ENCODE measurements at regions not wholly inside any gene's neighbourhood (a gene's known extent, or its start where the extent isn't known, plus 50 kb on each side); places are given as distances from the start of the nearest gene placed in this dataset.

DNA sequence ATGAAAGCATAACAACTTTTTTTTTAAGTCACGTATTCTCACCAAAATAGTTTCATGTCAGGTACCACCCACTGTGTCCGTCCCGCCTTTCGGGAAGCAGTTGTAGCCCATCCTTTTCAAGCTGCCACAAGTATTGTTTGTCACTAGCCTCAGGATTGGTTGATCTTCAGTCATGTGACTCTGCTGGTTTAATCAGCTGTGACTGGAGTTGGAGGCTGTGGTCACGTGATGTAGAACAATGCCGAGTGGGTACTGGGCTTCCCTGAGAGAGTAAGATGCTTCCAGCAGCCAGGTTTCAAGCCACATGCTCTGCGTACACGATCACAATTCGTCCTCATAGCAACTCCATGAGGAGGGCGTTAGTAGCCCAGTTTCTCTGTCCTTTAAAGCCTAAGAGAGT lies 83.0 kb upstream of the WSCD2 start:
- H3K27me3 ChIP-seq (ENCODE audit: insufficient read depth, low read length): no peaks in the 10 kb centered on the region
- no CpG with 5 or more reads among the region's 10 CpGs for WGBS (ENCODE audit: extremely low coverage, insufficient coverage, insufficient read length)
- H3K27ac ChIP-seq (ENCODE audit: low read depth, low read length): no peak overlapping the region
- no peak overlapping the region for H3K4ac ChIP-seq (ENCODE audit: low read depth, low read length)
- H3K4me3 ChIP-seq (ENCODE audit: low read depth, low read length): no peak overlapping the region
- no peak overlapping the region for H2BK5ac ChIP-seq (ENCODE audit: low read depth, low read length, poor library complexity)
- no peak overlapping the region for H2AFZ ChIP-seq (ENCODE audit: insufficient read depth, low read length, poor library complexity)
- no peak overlapping the region for H4K12ac ChIP-seq (ENCODE audit: low read depth, low read length)
- H2AK5ac ChIP-seq (ENCODE audit: low read length): no peak overlapping the region
- no peak overlapping the region for H4K91ac ChIP-seq (ENCODE audit: low read depth, low read length)
- H2BK12ac ChIP-seq (ENCODE audit: low read length): no peak overlapping the region
- DNase-seq: no peak
- H2BK120ac ChIP-seq (ENCODE audit: insufficient read depth, low read length, poor library complexity): no peak overlapping the region
- H3K23ac ChIP-seq (ENCODE audit: low read length): no peak overlapping the region
- H3K79me1 ChIP-seq (ENCODE audit: low read length): no peaks in the 10 kb centered on the region
- H3K79me2 ChIP-seq (ENCODE audit: control insufficient read depth, insufficient read depth, low read length, poor library complexity): no peaks in the 10 kb centered on the region
- no peak overlapping the region for H3K18ac ChIP-seq (ENCODE audit: low read length)
- no peak overlapping the region for H3K9ac ChIP-seq (ENCODE audit: low read length)
- H3K9me3 ChIP-seq (ENCODE audit: insufficient read depth, low read depth, low read length): no peaks in the 10 kb centered on the region
- no peak overlapping the region for H3K14ac ChIP-seq (ENCODE audit: low read length)
- no peaks in the 10 kb centered on the region for H3K36me3 ChIP-seq (ENCODE audit: control insufficient read depth in 1 of 2, insufficient read depth in 2 of 2, low read length in 2 of 2)
- H4K8ac ChIP-seq (ENCODE audit: low read depth, low read length): no peak overlapping the region
- no peak overlapping the region for H3K4me2 ChIP-seq (ENCODE audit: low read length)
- no peaks in the 10 kb centered on the region for H3K4me1 ChIP-seq (ENCODE audit: control insufficient read depth in 1 of 2, insufficient read depth in 2 of 2, low read length in 2 of 2)

DNA sequence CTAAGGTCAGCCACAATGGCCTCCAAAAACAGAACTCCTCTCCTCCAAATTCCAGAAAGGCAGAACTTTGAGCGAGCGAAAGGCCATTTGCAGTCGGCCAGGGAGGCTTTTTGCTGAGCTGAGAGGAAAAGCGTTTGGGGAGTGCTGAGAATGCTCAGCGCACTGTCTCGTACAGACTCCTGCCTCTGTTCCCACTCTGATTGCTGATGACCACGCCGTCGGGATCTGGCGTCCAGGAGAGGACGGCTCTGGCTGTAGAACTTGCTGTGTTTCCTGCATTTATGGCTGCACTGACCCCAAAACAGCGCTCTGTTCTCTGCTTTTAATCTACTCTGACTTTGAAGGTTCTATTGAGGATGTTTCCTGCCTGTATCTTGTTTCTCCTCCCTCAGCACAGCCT lies 82.4 kb upstream of the WSCD2 start:
- no peak overlapping the region for H3K9ac ChIP-seq (ENCODE audit: low read length)
- H2AFZ ChIP-seq (ENCODE audit: insufficient read depth, low read length, poor library complexity): no peak overlapping the region
- DNase-seq: no peak
- no peak overlapping the region for H2BK120ac ChIP-seq (ENCODE audit: insufficient read depth, low read length, poor library complexity)
- H3K79me1 ChIP-seq (ENCODE audit: low read length): no peaks in the 10 kb centered on the region
- H3K4me1 ChIP-seq (ENCODE audit: control insufficient read depth in 1 of 2, insufficient read depth in 2 of 2, low read length in 2 of 2): no peaks in the 10 kb centered on the region
- H2BK5ac ChIP-seq (ENCODE audit: low read depth, low read length, poor library complexity): no peak overlapping the region
- H4K12ac ChIP-seq (ENCODE audit: low read depth, low read length): no peak overlapping the region
- no peak overlapping the region for H4K91ac ChIP-seq (ENCODE audit: low read depth, low read length)
- no peaks in the 10 kb centered on the region for H3K79me2 ChIP-seq (ENCODE audit: control insufficient read depth, insufficient read depth, low read length, poor library complexity)
- no peak overlapping the region for H3K14ac ChIP-seq (ENCODE audit: low read length)
- no peaks in the 10 kb centered on the region for H3K9me3 ChIP-seq (ENCODE audit: insufficient read depth, low read depth, low read length)
- H3K23ac ChIP-seq (ENCODE audit: low read length): no peak overlapping the region
- no peak overlapping the region for H4K8ac ChIP-seq (ENCODE audit: low read depth, low read length)
- H3K27ac ChIP-seq (ENCODE audit: low read depth, low read length): no peak overlapping the region
- no peak overlapping the region for H3K18ac ChIP-seq (ENCODE audit: low read length)
- no CpG with 5 or more reads among the region's 12 CpGs for WGBS (ENCODE audit: extremely low coverage, insufficient coverage, insufficient read length)
- H2BK12ac ChIP-seq (ENCODE audit: low read length): no peak overlapping the region
- H3K4me3 ChIP-seq (ENCODE audit: low read depth, low read length): no peak overlapping the region
- no peaks in the 10 kb centered on the region for H3K27me3 ChIP-seq (ENCODE audit: insufficient read depth, low read length)
- H3K36me3 ChIP-seq (ENCODE audit: control insufficient read depth in 1 of 2, insufficient read depth in 2 of 2, low read length in 2 of 2): no peaks in the 10 kb centered on the region
- no peak overlapping the region for H3K4ac ChIP-seq (ENCODE audit: low read depth, low read length)
- no peak overlapping the region for H2AK5ac ChIP-seq (ENCODE audit: low read length)
- H3K4me2 ChIP-seq (ENCODE audit: low read length): no peak overlapping the region

DNA sequence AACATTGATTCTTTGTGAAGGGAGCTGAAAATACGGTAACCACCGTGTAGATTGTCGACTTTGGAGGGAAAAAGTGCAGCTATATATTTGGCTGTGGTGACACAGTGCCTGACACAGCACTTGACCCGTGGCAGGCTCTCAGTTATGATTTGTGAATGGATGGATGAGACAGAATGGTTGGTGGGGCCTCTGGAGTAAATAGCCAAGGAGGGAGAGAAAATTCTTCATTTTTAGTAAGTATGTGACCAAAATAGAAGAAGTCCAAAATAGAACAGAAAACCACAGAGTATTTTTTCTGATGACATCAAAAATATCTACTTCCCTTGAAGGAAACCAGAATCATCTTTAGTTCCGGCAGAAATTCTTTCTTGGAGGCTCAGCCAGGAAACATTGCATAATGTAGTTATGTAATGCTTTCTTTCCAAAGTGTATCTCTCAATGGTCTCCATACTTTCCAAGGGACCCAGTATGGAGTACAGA lies 82.0 kb upstream of the WSCD2 start:
- Histone ChIP-seq H3K79me2 (ENCODE audit: control insufficient read depth, insufficient read depth, low read length, poor library complexity) (no peaks in the 10 kb centered on the region), H3K9me3 (ENCODE audit: insufficient read depth, low read depth, low read length) (no peaks in the 10 kb centered on the region), H3K4ac (ENCODE audit: low read depth, low read length) (no peak overlapping the region), H3K4me1 (ENCODE audit: control insufficient read depth in 1 of 2, insufficient read depth in 2 of 2, low read length in 2 of 2) (no peaks in the 10 kb centered on the region), H3K27ac (ENCODE audit: low read depth, low read length) (no peak overlapping the region), H2BK5ac (ENCODE audit: low read depth, low read length, poor library complexity) (no peak overlapping the region), H3K79me1 (ENCODE audit: low read length) (no peaks in the 10 kb centered on the region), H3K4me3 (ENCODE audit: low read depth, low read length) (no peak overlapping the region), H4K12ac (ENCODE audit: low read depth, low read length) (no peak overlapping the region), H2BK12ac (ENCODE audit: low read length) (no peak overlapping the region), H3K36me3 (ENCODE audit: control insufficient read depth in 1 of 2, insufficient read depth in 2 of 2, low read length in 2 of 2) (no peaks in the 10 kb centered on the region), H2AK5ac (ENCODE audit: low read length) (no peak overlapping the region), H3K14ac (ENCODE audit: low read length) (no peak overlapping the region), H2AFZ (ENCODE audit: insufficient read depth, low read length, poor library complexity) (no peak overlapping the region), H4K8ac (ENCODE audit: low read depth, low read length) (no peak overlapping the region), H3K27me3 (ENCODE audit: insufficient read depth, low read length) (no peaks in the 10 kb centered on the region), H3K4me2 (ENCODE audit: low read length) (no peak overlapping the region), H3K9ac (ENCODE audit: low read length) (no peak overlapping the region), H4K91ac (ENCODE audit: low read depth, low read length) (no peak overlapping the region), H2BK120ac (ENCODE audit: insufficient read depth, low read length, poor library complexity) (no peak overlapping the region), H3K18ac (ENCODE audit: low read length) (no peak overlapping the region), H3K23ac (ENCODE audit: low read length) (no peak overlapping the region)
- peak in 1 of 2 donors; percentile 5 for DNase-seq
- no CpG with 5 or more reads among the region's 5 CpGs for WGBS (ENCODE audit: extremely low coverage, insufficient coverage, insufficient read length)

DNA sequence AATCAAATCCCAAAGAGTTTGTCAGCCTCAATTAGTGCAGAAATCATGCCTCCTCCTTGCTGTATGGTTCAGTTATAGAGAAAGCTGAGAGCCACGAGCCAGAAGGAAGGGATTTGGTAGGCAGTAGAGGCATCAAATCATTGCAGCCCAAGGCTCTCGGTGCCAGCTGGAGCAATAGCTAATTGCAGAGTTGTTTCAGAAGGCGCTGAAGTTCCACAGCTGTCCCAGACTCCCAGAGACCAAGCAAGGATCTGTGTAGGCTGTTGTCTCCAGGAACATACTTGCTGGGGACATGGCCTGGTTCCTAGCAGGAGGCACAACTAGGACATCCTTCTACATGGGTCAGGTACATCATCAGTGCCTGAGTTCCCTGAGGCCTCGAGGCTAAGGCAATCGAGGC lies 80.4 kb upstream of the WSCD2 start:
- Histone ChIP-seq H3K36me3 (ENCODE audit: control insufficient read depth in 1 of 2, insufficient read depth in 2 of 2, low read length in 2 of 2) (no peaks in the 10 kb centered on the region), H2BK120ac (ENCODE audit: insufficient read depth, low read length, poor library complexity) (no peak overlapping the region), H3K79me1 (ENCODE audit: low read length) (no peaks in the 10 kb centered on the region), H4K8ac (ENCODE audit: low read depth, low read length) (no peak overlapping the region), H4K91ac (ENCODE audit: low read depth, low read length) (no peak overlapping the region), H2BK12ac (ENCODE audit: low read length) (no peak overlapping the region), H3K4me1 (ENCODE audit: control insufficient read depth in 1 of 2, insufficient read depth in 2 of 2, low read length in 2 of 2) (no peaks in the 10 kb centered on the region), H4K12ac (ENCODE audit: low read depth, low read length) (no peak overlapping the region), H2AK5ac (ENCODE audit: low read length) (no peak overlapping the region), H3K9ac (ENCODE audit: low read length) (no peak overlapping the region), H3K4me3 (ENCODE audit: low read depth, low read length) (no peak overlapping the region), H2AFZ (ENCODE audit: insufficient read depth, low read length, poor library complexity) (no peak overlapping the region), H3K27me3 (ENCODE audit: insufficient read depth, low read length) (no peaks in the 10 kb centered on the region), H2BK5ac (ENCODE audit: low read depth, low read length, poor library complexity) (no peak overlapping the region), H3K4me2 (ENCODE audit: low read length) (no peak overlapping the region), H3K79me2 (ENCODE audit: control insufficient read depth, insufficient read depth, low read length, poor library complexity) (no peaks in the 10 kb centered on the region), H3K23ac (ENCODE audit: low read length) (no peak overlapping the region), H3K18ac (ENCODE audit: low read length) (no peak overlapping the region), H3K27ac (ENCODE audit: low read depth, low read length) (no peak overlapping the region), H3K4ac (ENCODE audit: low read depth, low read length) (no peak overlapping the region), H3K14ac (ENCODE audit: low read length) (no peak overlapping the region), H3K9me3 (ENCODE audit: insufficient read depth, low read depth, low read length) (no peaks in the 10 kb centered on the region)
- DNase-seq: no peak
- no CpG with 5 or more reads among the region's 5 CpGs for WGBS (ENCODE audit: extremely low coverage, insufficient coverage, insufficient read length)

Data from trophoblast cell (in vitro differentiated cells and primary cell).